ENCODE measurements at regions not wholly inside any gene's neighbourhood (a gene's known extent, or its start where the extent isn't known, plus 50 kb on each side); places are given as distances from the start of the nearest gene placed in this dataset.

GRCh38 chr2:58449286-58450010 lies 208.3 kb upstream of the FANCL start:
- TF ChIP-seq, protein P1, sequence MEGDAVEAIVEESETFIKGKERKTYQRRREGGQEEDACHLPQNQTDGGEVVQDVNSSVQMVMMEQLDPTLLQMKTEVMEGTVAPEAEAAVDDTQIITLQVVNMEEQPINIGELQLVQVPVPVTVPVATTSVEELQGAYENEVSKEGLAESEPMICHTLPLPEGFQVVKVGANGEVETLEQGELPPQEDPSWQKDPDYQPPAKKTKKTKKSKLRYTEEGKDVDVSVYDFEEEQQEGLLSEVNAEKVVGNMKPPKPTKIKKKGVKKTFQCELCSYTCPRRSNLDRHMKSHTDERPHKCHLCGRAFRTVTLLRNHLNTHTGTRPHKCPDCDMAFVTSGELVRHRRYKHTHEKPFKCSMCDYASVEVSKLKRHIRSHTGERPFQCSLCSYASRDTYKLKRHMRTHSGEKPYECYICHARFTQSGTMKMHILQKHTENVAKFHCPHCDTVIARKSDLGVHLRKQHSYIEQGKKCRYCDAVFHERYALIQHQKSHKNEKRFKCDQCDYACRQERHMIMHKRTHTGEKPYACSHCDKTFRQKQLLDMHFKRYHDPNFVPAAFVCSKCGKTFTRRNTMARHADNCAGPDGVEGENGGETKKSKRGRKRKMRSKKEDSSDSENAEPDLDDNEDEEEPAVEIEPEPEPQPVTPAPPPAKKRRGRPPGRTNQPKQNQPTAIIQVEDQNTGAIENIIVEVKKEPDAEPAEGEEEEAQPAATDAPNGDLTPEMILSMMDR (IDR thresholded peaks at IDR 0.05) = no peak
- no peak for TF ChIP-seq EZH2 (IDR thresholded peaks at IDR 0.05; ENCODE audit: borderline replicate concordance, insufficient read depth, low read depth, low read length, poor library complexity, severe bottlenecking)
